Osteoblast (primary cell): ENCODE measurements at regions not wholly inside any gene's neighbourhood (a gene's known extent, or its start where the extent isn't known, plus 50 kb on each side); places are given as distances from the start of the nearest gene placed in this dataset. TPM values are rescaled to one million over a fixed set of nuclear protein-coding genes. Genes with fewer than 3 reads are reported as not detected.

Experiments
- DNase-seq: peaks from one replicate; pipeline ENCODE4 v3.0.0; 2011; ENCODE audit warnings: low spot score, mixed read lengths; ENCODE audit not compliant: insufficient read length; ENCODE audit errors: missing footprints
- H2AFZ ChIP-seq: 2 replicates; pipeline ENCODE4 v1.6.0; 2011; ENCODE audit warnings: mild to moderate bottlenecking, low read length
- H3K27ac ChIP-seq: 2 replicates; pipeline ENCODE4 v1.5.1; 2011; ENCODE audit warnings: mild to moderate bottlenecking, low read depth, low read length, moderate library complexity
- H3K27me3 ChIP-seq: 2 replicates; pipeline ENCODE4 v1.6.0; 2012; ENCODE audit warnings: mild to moderate bottlenecking, control low read depth, inconsistent platforms, low read length, moderate library complexity; ENCODE audit not compliant: insufficient read depth
- H3K36me3 ChIP-seq: 2 replicates; pipeline ENCODE4 v1.5.1; 2011; ENCODE audit warnings: mild to moderate bottlenecking, low read length, control low read depth, moderate library complexity; ENCODE audit not compliant: insufficient read depth
- H3K4me1 ChIP-seq: 2 replicates; pipeline ENCODE4 v1.5.1; 2011; ENCODE audit warnings: mild to moderate bottlenecking, low read length, control low read depth, moderate library complexity; ENCODE audit not compliant: insufficient read depth
- H3K4me2 ChIP-seq: 2 replicates; pipeline ENCODE4 v1.6.0; 2011; ENCODE audit warnings: mild to moderate bottlenecking, low read length; ENCODE audit not compliant: insufficient read depth
- H3K4me3 ChIP-seq: fragments of 200-600 bp; sonication (generic); 3 replicates; pipeline ENCODE4 v1.5.1; 2012; ENCODE audit warnings: mild to moderate bottlenecking, low read length, inconsistent platforms; ENCODE audit not compliant: insufficient read depth
- H3K79me2 ChIP-seq: 2 replicates; pipeline ENCODE4 v1.6.0; 2012; ENCODE audit warnings: mild to moderate bottlenecking, low read length, control low read depth, inconsistent platforms; ENCODE audit not compliant: insufficient read depth
- H3K9me3 ChIP-seq: 2 replicates; pipeline ENCODE4 v1.5.1; 2011; ENCODE audit warnings: low read depth, low read length, control low read depth
- H4K20me1 ChIP-seq: 2 replicates; pipeline ENCODE4 v1.6.0; 2012; ENCODE audit warnings: mild to moderate bottlenecking, low read length, control low read depth; ENCODE audit not compliant: insufficient read depth
- small RNA-seq: library from RNA; depleted of rRNA; stranded (forward); fragments of <200 nt; gene quantifications from one replicate; pipeline ENCODE3, GENCODE V24; 2012
- TF ChIP-seq, protein P1 (sequence below): IDR thresholded peaks from 2 replicates; pipeline ENCODE4 v1.5.1; 2011; ENCODE audit warnings: mild to moderate bottlenecking, low read depth, low read length, moderate library complexity; ENCODE audit errors: extremely low read depth

DNA sequence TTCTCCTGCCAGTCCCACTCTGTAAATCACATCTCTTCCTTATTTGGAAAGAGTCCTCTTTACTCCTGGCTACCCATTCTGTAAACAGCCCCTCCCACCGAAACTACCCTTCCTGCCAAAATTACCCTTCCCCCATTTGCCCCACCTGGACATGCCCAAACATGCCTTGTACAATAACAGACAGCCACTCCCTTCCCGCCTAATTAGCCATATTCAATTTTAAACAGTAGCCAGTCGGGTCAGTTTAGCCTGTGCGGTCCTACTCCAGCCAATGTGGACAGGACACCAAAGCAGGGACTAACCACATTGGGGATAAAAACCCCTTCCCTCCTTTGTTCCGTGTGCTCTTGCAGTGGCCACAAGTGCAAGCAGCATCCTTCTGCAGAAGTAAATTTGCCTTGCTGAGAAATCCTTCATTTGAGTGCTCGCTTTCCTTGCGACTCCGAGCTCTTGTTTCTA lies 56.3 kb upstream of the MAP10 start:
- H3K79me2 ChIP-seq = no peaks in the 10 kb centered on the region
- H3K27ac ChIP-seq = no peak overlapping the region
- no peak overlapping the region for H3K4me3 ChIP-seq
- H3K4me1 ChIP-seq = no peaks in the 10 kb centered on the region
- no peak overlapping the region for H2AFZ ChIP-seq
- H3K9me3 ChIP-seq = peaks cover 3% of the 10 kb centered on the region
- H3K4me2 ChIP-seq = no peak overlapping the region
- no peak for DNase-seq
- TF ChIP-seq, protein P1, sequence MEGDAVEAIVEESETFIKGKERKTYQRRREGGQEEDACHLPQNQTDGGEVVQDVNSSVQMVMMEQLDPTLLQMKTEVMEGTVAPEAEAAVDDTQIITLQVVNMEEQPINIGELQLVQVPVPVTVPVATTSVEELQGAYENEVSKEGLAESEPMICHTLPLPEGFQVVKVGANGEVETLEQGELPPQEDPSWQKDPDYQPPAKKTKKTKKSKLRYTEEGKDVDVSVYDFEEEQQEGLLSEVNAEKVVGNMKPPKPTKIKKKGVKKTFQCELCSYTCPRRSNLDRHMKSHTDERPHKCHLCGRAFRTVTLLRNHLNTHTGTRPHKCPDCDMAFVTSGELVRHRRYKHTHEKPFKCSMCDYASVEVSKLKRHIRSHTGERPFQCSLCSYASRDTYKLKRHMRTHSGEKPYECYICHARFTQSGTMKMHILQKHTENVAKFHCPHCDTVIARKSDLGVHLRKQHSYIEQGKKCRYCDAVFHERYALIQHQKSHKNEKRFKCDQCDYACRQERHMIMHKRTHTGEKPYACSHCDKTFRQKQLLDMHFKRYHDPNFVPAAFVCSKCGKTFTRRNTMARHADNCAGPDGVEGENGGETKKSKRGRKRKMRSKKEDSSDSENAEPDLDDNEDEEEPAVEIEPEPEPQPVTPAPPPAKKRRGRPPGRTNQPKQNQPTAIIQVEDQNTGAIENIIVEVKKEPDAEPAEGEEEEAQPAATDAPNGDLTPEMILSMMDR = no peak
- no peaks in the 10 kb centered on the region for H3K36me3 ChIP-seq
- no peaks in the 10 kb centered on the region for H3K27me3 ChIP-seq
- H4K20me1 ChIP-seq = no peaks in the 10 kb centered on the region

DNA sequence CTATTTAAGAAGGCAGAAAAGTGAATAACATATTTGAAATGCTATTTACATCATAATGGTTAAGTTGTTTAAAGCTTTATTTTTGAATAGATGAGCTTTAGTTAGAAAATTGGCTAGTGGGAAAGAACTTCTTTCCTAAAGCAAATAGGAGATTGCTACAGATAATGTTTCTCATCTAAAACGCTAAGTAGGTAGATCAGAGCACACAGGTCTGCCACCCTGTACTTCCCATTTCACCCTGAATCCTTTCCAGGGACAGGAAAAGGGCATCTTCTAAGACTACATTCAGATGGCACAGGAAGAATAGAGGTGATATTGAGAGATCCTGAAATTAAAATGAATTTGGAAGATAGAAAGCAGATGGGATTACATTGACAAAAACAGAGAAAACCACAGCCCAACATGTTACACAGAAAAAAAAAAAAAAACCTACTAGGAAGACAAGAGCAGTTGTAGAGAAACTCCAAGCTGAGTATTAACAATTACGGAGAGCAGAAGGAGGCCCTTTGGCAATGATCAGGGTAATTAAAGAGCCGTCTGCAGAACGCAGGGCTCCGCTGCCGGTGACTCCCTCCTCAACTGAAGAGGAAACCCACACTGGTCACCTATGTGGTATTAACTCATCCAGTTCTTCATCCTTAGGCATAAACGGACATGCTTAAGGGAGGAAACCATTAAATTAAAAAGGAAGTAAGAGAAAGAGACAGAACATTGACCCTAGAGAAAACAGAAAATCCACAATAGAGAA lies 53.6 kb upstream of the MAP10 start:
- Histone ChIP-seq H4K20me1 (no peaks in the 10 kb centered on the region), H3K9me3 (peaks cover 3% of the 10 kb centered on the region), H3K4me3 (no peak overlapping the region), H3K36me3 (no peaks in the 10 kb centered on the region), H2AFZ (no peak overlapping the region), H3K27ac (no peak overlapping the region), H3K4me2 (no peak overlapping the region), H3K4me1 (no peaks in the 10 kb centered on the region), H3K27me3 (no peaks in the 10 kb centered on the region), H3K79me2 (no peaks in the 10 kb centered on the region)
- DNase-seq = no peak
- TF ChIP-seq, protein P1 = no peak

DNA sequence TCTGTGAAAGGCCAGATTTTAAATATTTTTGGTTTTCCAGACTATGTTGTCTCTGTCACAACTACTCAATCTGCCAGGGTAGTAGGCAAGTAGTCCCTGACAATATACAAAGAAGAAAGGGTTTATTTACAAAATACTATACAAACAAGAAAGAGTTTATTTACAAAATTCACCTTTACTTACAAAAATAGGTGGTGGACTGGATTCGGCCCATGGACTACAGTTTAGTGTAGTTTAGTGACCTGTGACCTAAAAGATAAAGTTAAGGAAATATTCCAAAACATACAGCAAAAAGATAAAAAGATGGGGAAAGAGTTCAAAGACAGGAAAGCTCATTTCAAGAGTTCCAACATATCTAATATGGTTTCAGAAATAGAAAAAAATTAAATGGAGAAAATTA lies 52.9 kb upstream of the MAP10 start:
- Histone ChIP-seq H3K36me3 (no peaks in the 10 kb centered on the region), H3K4me1 (no peaks in the 10 kb centered on the region), H3K4me3 (no peak overlapping the region), H3K4me2 (no peak overlapping the region), H4K20me1 (no peaks in the 10 kb centered on the region), H3K79me2 (no peaks in the 10 kb centered on the region), H3K9me3 (peaks cover 3% of the 10 kb centered on the region), H2AFZ (no peak overlapping the region), H3K27ac (no peak overlapping the region), H3K27me3 (no peaks in the 10 kb centered on the region)
- TF ChIP-seq, protein P1 = no peak
- no peak for DNase-seq

DNA sequence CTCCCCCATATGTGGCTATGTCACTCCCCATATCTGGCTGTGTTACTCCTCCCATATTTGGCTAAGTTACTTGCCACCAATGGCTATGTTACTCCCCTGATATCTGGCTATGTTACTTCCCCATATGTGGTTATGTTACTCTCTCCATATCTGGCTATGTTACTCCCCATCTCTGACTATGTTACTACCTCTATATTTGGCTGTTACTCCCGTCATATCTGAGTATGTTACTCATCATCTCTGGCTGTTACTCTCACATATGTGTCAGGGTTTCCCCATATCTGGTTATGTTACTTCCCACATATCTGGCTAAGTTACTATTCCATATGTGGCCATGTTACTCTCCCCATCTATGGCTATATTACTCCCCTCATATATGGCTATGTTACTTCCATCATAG lies 50.3 kb upstream of the MAP10 start:
- Histone ChIP-seq H3K9me3 (no peaks in the 10 kb centered on the region), H4K20me1 (no peaks in the 10 kb centered on the region), H3K4me3 (no peak overlapping the region), H3K27ac (no peak overlapping the region), H3K36me3 (no peaks in the 10 kb centered on the region), H3K27me3 (no peaks in the 10 kb centered on the region), H2AFZ (no peak overlapping the region), H3K4me1 (no peaks in the 10 kb centered on the region), H3K4me2 (no peak overlapping the region), H3K79me2 (no peaks in the 10 kb centered on the region)
- no peak for DNase-seq
- TF ChIP-seq, protein P1 = no peak

Small RNAs in the stretch of these regions (small RNA-seq; reads per million reads assigned to genes)
- not detected for gene RNU6-1211P
